GM12872 (cell line): ENCODE measurements at regions not wholly inside any gene's neighbourhood (a gene's known extent, or its start where the extent isn't known, plus 50 kb on each side); places are given as distances from the start of the nearest gene placed in this dataset.

Source experiments
- TF ChIP-seq, protein P1 (sequence below): IDR thresholded peaks from 3 replicates; pipeline ENCODE4 v1.5.1; 2011; ENCODE audit warnings: low read depth, mild to moderate bottlenecking, low read length, moderate library complexity; ENCODE audit not compliant: insufficient read depth

DNA sequence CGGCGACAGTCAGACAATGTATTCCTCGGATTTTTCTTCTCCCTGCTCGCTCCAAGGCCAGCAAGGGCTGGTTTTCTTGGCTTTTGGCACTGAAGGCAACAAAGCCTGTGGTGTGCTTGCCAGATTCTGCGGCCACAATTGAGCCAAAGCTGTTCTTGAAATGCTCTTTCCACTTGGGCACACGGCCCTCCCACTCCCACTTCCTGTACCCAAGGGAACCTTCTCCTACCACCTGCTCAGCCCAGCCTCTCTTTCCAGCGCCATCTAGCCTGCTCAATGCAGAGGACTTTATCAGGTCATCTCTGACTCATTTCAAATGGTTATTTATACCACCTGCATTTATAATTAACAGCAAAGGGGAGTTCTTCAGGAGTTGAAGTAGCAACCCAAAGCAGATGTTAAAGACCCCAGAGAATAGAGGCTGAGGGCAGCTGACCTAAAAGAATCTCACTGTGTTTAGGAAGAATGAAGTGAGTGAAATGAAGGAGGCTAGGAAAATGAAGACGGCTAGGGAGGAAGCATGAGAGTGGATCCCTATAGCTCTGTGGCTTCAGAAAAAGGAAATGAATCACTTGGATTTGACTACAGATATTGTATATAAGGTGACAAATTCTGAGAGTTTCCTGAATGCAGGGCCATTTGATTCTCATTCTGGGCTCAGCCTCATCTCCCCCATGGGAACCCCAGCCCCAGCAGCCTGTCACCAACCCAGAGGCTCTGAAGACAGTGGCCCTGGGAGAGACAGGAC is 439.0 kb downstream of the ENC1 start:
- TF ChIP-seq, protein P1, sequence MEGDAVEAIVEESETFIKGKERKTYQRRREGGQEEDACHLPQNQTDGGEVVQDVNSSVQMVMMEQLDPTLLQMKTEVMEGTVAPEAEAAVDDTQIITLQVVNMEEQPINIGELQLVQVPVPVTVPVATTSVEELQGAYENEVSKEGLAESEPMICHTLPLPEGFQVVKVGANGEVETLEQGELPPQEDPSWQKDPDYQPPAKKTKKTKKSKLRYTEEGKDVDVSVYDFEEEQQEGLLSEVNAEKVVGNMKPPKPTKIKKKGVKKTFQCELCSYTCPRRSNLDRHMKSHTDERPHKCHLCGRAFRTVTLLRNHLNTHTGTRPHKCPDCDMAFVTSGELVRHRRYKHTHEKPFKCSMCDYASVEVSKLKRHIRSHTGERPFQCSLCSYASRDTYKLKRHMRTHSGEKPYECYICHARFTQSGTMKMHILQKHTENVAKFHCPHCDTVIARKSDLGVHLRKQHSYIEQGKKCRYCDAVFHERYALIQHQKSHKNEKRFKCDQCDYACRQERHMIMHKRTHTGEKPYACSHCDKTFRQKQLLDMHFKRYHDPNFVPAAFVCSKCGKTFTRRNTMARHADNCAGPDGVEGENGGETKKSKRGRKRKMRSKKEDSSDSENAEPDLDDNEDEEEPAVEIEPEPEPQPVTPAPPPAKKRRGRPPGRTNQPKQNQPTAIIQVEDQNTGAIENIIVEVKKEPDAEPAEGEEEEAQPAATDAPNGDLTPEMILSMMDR: no peak

DNA sequence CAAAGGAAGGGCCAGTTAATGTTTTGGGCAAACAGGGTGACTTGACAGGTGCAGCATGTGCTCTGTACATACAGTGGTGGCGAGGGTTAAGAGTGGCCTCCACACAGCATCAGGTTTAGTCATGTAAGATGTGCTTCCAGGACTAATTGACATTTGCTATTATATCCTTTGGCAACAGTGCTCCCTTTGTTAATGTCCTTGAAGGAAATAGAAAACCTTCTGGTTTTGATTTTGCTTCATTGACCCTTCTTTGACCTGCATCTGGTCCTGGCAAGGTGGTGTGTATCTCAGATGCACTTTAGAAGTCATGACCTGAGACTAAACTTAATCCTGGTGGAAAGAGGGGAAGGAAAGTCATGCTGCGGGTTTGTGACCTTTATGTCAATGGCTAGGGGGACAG is 440.0 kb downstream of the ENC1 start:
- TF ChIP-seq, protein P1: no peak

DNA sequence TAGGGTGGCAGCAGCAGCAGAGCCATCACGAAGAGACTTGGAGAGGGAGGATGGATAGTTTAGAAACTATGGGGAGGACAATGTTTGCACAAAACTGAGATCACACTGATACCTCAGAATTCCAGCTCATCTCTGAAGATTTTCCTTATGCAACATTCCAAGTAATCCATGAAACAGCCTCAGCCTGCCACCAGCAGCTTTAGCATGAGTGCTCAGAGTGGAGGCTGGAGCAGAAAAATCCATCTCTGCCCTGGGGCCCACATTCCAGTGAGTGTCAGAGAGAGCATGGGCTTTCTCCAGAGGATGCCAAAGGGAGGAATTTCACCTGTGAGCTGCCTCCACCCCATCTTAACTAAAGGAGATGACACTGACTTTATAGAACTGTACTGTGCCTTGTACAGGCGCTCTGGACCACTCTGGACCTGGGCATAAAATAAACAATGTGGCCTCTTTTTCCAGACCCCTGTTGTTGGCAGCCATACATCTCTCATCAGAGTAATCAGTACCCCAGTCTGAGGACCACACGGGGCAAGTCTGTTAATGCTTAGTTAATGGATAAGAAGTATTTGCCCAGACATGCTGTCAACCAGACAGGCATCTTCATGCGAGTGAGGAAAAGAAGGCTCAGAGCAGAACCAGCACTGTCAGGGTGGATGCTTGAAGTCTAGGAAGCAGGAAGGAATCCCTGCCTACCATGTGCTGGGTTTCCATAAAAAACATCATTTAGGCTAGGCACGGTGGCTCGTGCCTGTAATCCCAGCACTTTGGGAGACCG is 440.9 kb downstream of the ENC1 start:
- TF ChIP-seq, protein P1: no peak

DNA sequence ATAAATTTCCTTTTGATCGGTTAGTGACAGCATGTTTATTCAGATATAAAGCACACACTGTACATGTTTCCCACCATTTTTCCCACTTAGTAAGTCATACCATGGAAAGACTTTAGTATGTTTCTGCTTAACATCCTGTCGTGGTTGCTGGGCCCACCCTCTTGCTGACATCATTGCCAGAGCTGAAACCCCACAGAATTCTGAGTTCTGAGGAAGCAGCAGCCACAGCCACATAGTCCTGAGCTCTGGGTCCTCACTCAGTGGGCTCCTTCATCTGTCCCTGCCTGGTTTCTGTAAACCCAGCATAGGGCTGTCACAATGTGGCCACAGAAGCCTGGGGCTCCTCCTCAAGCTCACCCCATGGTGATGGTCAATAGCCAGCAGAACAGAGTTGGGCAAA is 441.5 kb downstream of the ENC1 start:
- TF ChIP-seq, protein P1: no peak

DNA sequence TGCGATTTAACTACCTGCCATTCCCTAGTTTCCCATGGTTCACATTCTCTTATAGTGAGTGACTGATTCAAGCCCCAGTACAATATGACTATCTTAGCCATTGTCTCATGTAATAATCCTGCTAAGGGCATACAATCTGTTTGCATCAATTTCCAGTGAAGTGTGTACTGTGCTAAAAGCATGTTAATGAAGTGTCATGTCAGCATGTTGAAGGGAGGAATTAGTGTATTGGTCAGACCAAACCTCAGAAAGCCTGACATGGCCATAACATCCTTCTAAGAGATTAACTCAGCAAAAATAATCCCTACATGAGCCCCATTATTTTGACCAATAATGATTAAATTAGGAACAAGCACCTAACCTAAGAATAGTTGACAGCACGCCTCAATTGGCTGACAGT is 442.4 kb downstream of the ENC1 start:
- TF ChIP-seq, protein P1: no peak

DNA sequence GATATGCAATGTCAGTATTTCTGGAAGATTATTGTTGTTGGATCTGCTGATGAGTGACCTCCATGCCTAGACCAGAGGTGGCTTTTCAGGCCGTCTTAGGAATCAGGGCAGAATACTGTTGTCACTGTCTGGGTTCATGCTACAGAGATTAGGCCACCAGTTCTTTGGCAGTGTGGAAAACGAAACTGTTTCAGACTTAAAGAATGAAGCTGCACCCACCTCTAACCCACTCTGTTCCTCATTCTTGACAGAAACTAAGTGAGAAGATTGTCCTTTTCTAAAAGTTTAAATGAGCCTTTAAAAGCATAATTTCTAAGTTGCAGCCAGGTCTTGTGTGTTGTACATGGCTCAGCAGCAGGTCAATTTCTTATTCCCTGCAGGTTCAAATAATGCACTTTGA is 444.3 kb downstream of the ENC1 start:
- TF ChIP-seq, protein P1: no peak

DNA sequence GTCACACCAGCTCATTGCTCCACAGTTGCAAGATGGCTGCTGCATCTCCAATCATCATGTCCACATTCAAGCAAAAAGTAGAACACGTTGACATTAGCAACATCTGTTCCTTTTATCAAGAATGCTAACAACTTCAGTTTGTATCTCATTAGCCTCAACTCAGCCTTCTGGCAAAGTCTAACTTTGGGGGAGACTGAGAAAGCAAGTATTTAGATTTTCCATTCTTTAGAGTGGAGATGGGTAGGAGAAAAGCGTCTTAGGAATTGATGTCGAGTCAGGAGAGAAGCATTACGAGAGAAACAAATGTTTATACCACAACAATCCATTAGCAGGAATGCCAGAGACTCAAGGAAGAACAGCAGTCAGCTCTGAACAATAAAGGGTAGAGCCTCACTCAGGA is 446.3 kb downstream of the ENC1 start:
- TF ChIP-seq, protein P1: no peak
